ENCODE measurements at regions not wholly inside any gene's neighbourhood (a gene's known extent, or its start where the extent isn't known, plus 50 kb on each side); places are given as distances from the start of the nearest gene placed in this dataset.

DNA sequence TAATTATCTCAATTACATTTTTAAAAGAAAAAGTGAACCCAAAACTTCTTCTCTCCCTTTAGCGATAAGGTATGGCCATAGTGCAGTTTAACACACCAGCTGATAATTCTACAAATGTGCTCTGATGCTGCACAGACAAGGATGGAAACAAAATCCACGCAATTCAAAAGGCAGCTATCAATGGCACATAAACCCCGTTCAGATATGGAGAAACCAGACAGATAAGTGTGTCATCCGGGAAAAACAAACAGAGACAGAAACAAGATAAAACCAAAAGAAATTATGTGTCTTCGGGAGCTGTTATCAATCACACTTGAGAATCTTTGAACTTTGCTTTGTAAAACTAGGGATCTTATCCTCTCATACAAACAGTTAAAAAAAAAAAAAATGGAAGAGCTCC, 73.6 kb downstream of the SIPA1L2 start:
- no peak for TF ChIP-seq POLR2A (IDR thresholded peaks at IDR 0.05; ENCODE audit: low read depth, low read length)
- TF ChIP-seq, protein P1, sequence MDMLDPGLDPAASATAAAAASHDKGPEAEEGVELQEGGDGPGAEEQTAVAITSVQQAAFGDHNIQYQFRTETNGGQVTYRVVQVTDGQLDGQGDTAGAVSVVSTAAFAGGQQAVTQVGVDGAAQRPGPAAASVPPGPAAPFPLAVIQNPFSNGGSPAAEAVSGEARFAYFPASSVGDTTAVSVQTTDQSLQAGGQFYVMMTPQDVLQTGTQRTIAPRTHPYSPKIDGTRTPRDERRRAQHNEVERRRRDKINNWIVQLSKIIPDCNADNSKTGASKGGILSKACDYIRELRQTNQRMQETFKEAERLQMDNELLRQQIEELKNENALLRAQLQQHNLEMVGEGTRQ (IDR thresholded peaks at IDR 0.05; ENCODE audit: low read depth, low read length), result no peak

Data from IMR-90 (cell line).